Activated CD4-positive, CD25-positive, alpha-beta regulatory T cell (primary cell): ENCODE measurements at regions not wholly inside any gene's neighbourhood (a gene's known extent, or its start where the extent isn't known, plus 50 kb on each side); places are given as distances from the start of the nearest gene placed in this dataset.

Experiments
- DNase-seq, 4 experiments: peaks; one replicate each; lab custom pipeline; 2025; lab: John Stamatoyannopoulos, UW

GRCh38 chr13:26989957-26990713, 181.5 kb downstream of the USP12 start:
- no peak for DNase-seq

GRCh38 chr13:26989261-26989956, 182.2 kb downstream of the USP12 start:
- no peak for DNase-seq

GRCh38 chr13:26988059-26988769, 183.4 kb downstream of the USP12 start:
- DNase-seq: no peak

- DNase-seq: no peak
These were observed 184.1 kb downstream of the USP12 start for GRCh38 chr13:26987486-26988013.

- DNase-seq: peak; percentile 21 to 51 (median 29)
These were observed 186.2 kb downstream of the USP12 start for GRCh38 chr13:26985285-26985878.

DNA sequence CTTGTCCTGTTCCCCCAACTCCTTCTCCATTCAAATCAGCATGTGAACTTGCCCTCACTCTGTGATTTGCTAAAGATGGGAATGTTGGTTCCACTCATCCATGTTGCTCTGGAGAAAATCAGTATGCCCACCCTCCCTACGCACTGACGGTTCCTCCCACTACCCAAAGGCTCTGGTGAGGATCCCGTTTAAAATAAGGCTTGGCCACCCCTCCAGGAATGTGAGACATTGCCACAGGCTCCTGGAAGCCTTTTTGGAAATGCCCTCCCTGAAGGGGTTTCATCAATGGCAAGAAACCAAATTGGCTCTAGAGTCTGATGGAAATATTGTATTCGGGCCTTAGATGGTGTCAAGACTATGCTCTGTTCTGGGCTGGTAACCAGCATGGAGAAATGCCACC, 187.3 kb downstream of the USP12 start:
- no peak for DNase-seq

DNA sequence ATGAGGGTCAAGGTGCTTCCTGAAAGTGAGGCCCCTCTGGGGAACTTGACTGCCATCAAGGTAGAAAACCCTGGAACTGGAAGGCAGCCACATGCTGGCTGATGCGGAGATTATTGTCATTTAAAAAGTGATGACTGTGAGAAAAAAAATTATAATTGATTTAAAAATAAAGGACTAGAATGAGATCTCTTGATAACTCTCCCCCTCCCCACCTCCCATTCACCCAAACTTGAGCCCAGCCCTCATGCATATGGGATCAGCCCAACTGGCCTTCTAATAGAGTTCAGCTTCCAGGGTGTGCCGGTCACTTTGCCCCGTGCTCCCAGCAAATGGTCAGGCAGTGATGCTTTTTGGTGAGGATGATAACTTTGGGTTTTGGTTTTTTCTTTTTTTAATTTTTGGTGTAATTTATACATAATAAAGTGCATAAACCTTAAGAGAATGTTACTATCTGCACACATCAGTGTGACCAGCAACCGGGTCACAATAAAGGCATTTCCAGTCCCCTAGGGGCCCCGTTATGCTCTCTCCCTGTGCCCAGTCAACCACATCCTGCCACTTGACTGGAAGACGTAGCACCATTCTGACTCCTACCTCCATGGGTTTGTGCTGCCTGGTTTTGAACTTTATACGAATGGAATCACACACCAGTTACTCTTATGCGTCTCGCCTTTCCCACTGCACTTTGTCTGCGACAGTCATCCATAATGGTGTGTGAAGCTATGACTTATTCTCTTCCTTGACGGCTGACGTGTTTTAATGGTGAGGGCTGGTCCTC, 187.9 kb downstream of the USP12 start:
- DNase-seq: no peak

DNA sequence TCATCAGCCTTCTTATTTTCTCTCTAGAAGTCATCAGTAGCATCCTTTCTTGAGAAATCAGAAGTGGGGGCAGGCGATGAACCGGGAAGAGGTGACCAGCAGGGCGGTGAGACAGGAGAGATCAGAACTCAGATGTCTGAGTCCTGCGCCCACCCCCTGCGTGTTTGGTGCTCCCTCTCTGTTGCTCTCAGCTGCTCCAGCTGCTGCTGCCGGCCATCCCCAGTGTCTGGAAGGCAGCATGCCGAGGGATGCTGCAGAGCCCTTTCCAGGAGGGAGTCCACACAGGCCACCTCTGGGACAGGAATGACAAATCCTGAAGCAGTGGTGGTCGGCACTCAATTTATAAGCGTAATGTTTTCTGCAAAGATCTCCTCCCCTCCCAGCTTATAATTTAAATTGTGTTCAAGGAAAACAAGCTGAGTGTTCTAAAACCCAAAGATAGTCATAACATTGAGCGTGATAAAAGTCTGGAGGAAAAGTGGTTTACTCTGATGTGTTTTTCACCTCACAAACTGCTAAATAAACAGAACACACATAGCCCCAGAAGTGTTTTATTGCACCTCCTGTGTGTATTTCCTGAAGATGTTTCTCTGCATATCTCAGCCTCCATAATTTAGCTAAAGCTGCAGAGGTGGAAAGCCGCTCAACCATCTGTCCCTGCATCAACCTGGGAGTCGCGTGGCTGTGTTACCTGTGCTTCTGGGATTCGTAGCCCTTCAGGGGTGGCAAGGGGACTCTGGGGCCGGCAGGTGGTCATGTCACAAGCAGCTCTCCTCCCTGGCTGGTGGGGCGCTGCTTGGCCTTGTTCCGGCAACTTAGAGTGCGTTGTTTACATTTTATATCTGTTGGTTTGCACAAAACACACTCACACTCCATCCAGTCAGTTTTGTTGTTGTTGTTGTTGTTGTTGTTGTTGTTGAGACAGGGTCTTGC, 191.2 kb downstream of the USP12 start:
- DNase-seq: no peak

DNA sequence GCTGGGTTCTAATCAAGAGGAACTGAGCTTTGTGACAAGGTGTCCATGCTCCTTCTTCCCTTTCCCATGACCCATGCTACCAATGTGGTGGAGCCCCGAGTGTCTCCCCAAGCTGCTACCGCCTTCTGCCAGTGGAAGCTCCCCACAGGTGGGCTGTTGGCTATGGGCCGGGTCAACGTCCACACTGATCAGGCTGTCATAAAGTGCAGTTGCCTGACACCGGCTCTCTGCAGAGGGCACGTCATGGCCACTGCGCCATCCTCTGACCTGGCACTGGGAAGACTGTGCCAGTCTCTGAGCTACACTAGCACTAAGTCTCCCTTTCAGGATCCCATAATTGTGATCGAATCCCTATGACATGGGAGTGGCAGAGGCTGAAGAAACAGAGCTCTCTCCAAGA, 192.3 kb downstream of the USP12 start:
- DNase-seq: no peak

GRCh38 chr13:26978081-26978860, 193.3 kb downstream of the USP12 start:
- DNase-seq: no peak

DNA sequence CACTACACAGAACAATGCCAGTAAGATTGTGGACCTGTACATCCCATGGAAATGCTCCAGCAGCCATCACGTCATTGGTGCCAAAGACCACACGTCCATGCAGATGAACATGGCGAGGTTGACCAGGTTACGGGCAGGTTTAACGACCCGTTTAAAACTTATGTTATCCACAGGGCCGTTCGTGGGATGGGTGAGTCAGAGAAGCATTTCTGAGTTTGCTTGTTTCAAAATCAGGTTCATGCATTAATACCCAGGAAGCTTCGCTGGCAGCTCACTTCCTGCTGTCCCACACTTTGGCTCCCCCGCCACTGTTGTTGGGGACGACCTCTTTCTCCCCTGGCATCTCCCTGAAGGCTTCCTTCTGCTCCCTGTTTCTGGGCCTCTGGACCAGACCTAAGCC, 194.1 kb downstream of the USP12 start:
- no peak for DNase-seq

- DNase-seq: no peak
These were observed 195.3 kb downstream of the USP12 start for GRCh38 chr13:26976313-26976712.

DNA sequence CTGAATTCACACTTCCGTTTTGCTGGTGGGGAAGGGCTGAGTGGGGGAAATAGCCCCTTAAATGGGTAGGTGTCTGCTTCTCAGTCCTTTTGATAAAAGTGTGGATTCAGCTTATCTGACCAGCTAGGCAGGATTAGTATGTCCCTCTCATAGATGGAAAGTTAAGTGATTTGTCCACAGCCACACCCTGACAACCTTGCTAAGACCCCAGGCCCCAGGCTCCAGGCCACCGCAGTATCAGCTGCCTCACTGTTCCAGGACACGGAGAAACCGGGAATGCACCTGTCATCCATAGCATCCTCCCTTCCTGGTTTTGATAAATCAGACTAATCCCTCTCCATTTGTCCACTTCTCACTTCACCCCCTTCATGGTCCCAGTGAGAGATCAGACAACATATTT, 197.7 kb downstream of the USP12 start:
- DNase-seq: no peak

GRCh38 chr13:26973295-26973694, 198.3 kb downstream of the USP12 start:
- no peak for DNase-seq

DNA sequence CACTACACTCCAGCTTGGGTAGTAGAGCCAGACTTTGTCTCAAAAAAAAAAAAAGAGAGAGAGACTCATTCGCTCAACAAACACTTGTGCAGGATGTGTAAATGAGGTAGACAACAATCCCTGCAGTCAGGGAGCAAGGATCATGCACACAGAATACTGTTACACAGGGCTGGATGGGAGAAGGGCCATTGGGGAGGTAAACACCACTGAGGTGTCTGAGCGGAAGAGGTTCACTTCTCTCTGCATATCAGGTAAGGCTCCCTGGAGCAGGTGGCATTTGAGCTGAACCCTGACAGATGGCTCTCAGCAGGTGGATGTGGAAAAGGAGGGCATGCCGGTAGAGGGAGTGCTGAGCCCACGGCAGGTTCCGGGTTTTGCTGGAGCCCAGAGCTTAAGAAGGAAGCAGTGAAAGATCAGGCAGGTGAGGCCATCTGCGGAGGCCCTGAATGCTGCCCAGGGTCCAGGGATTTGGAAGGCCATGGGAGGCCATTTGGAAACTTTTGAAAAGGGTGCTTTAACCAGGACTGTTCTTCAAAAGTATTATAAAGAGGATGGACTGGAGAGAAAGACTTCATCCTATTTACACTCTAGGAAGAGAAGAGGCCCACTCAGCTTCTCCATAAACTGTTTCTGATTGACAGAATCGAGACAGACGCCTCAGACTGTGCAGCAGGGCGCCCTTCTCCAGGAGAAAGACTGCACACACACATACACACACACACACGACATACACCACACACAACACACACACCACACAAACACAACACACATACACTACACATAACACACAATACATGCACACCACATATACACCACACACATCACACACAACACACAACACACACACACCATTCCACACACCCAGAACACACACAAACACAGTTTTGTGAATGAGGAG, 199.4 kb downstream of the USP12 start:
- no peak for DNase-seq

DNA sequence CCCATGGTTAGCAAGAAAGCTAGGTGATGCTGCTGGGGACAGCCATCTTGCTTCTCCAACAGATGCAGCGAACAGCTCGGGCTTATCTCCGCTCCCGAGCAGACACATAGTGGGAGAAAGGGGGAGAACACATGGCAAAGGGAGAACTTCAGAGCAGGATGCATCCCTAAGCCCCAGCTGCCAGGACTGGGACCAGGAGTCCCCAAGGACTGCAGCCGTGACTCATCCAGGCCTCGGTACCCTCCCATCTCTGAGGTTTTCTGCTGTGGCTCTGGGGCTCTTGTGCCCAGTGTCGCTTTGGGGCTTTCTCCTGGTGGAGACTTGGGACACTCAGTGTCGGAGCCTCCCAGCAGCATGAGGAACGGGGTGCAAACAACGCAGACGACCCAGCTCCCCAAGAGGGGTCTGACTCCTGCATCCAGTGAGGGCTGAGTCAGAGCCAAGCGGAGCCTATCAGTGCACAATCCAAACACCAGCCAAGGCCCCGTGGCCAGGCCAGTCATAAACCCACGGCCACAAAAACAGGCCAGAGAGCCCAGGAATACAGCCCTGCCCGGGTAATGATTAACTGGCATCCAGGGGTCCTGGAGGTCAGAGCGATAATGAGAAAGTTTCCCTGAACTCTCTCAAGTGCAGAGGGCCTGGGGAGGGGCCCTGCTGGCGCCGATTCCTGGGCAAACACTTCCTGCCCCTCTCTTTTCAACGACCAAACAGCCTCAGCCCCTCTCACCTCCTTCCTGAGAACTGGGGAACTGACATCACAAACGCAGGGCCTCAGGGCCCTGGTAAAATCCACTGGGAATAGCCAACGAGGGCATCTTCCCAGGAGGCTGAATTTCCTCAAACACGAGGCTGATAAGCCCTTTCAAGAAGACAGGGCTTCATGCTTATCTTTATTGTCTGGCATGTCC, 202.9 kb downstream of the USP12 start:
- no peak for DNase-seq
